HL-60 (cell line): ENCODE measurements at regions not wholly inside any gene's neighbourhood (a gene's known extent, or its start where the extent isn't known, plus 50 kb on each side); places are given as distances from the start of the nearest gene placed in this dataset.

Source experiments
- DNase-seq, 2 experiments: peaks; one replicate each; pipeline ENCODE4 v3.0.0-alpha.2; 2010 to 2020; ENCODE audit warnings: low read depth in 1 of 2, low spot score in 1 of 2
- H3K27ac ChIP-seq: fragments of 250-450 bp; sonication (Bioruptor Pico); replicated peaks from 2 replicates; pipeline ENCODE4 v1.5.1; 2020; ENCODE audit warnings: mild to moderate bottlenecking, moderate library complexity
- H3K27me3 ChIP-seq: fragments of 250-450 bp; sonication (Bioruptor Pico); 2 replicates; pipeline ENCODE4 v1.5.1; 2021; ENCODE audit warnings: mild to moderate bottlenecking, moderate library complexity; ENCODE audit not compliant: insufficient read depth, poor library complexity, severe bottlenecking
- H3K4me3 ChIP-seq: replicated peaks from 2 replicates; pipeline ENCODE4 v1.5.1; 2011; ENCODE audit warnings: mild to moderate bottlenecking, control low read depth, low read length; ENCODE audit not compliant: insufficient read depth
- CTCF ChIP-seq: IDR thresholded peaks from one replicate; pipeline ENCODE4 v1.5.1; 2011; ENCODE audit warnings: low read length, control low read depth, inconsistent platforms; ENCODE audit not compliant: insufficient read depth
- GABPA ChIP-seq: IDR thresholded peaks from 2 replicates; pipeline ENCODE4 v1.6.1; 2012; ENCODE audit warnings: low read depth
- POLR2AphosphoS5 ChIP-seq: IDR thresholded peaks from 2 replicates; pipeline ENCODE4 v1.6.1; 2012; ENCODE audit warnings: low read depth
- REST ChIP-seq: IDR thresholded peaks from 2 replicates; pipeline ENCODE4 v1.6.1; 2012; ENCODE audit warnings: low read depth; ENCODE audit not compliant: insufficient replicate concordance
- SPI1 ChIP-seq: IDR thresholded peaks from 2 replicates; pipeline ENCODE4 v1.6.1; 2012; ENCODE audit warnings: low read depth, mild to moderate bottlenecking, borderline replicate concordance

- TF ChIP-seq CTCF (no peak), GABPA (no peak), REST (no peak), SPI1 (no peak), POLR2AphosphoS5 (no peak)
- H3K4me3 ChIP-seq, result no peak overlapping the region
- no peak for DNase-seq
- H3K27me3 ChIP-seq, result no peaks in the 10 kb centered on the region
- no peak overlapping the region for H3K27ac ChIP-seq
These were observed 421.5 kb downstream of the GPAM start for GRCh38 chr10:111762114-111762513.

- DNase-seq, result no peak
- TF ChIP-seq POLR2AphosphoS5 (no peak), GABPA (no peak), REST (no peak), SPI1 (no peak), CTCF (no peak)
- Histone ChIP-seq H3K4me3 (no peak overlapping the region), H3K27me3 (no peaks in the 10 kb centered on the region), H3K27ac (no peak overlapping the region)
These were observed 418.3 kb downstream of the GPAM start for GRCh38 chr10:111765216-111765615.

- TF ChIP-seq POLR2AphosphoS5, result no peak
- TF ChIP-seq SPI1, result no peak
- TF ChIP-seq REST, result no peak
- no peak for TF ChIP-seq GABPA
- TF ChIP-seq CTCF, result no peak
- DNase-seq, result no peak
- no peak overlapping the region for H3K27ac ChIP-seq
- H3K27me3 ChIP-seq, result no peaks in the 10 kb centered on the region
- no peak overlapping the region for H3K4me3 ChIP-seq
These were observed 417.1 kb downstream of the GPAM start for GRCh38 chr10:111766464-111766863.
